T-helper 2 cell treated with Interferon-gamma antibody and Interleukin-4, amounts not matched to agents 5 μg/mL and 100 μg/mL, for 36 hours (primary cell): ENCODE measurements at regions not wholly inside any gene's neighbourhood (a gene's known extent, or its start where the extent isn't known, plus 50 kb on each side); places are given as distances from the start of the nearest gene placed in this dataset.

Experiments
- DNase-seq: peaks from one replicate; pipeline ENCODE4 v3.0.0; 2021; ENCODE audit warnings: low spot score
- H3K27ac Mint-ChIP-seq: one replicate; pipeline ENCODE4 v1.8.0; 2021; ENCODE audit warnings: mild to moderate bottlenecking, mixed read lengths
- H3K27me3 Mint-ChIP-seq: one replicate; pipeline ENCODE4 v1.8.0; 2021; ENCODE audit warnings: low read depth, mixed read lengths
- H3K36me3 Mint-ChIP-seq: one replicate; pipeline ENCODE4 v1.8.0; 2021; ENCODE audit warnings: low read depth, mixed read lengths
- H3K4me1 Mint-ChIP-seq: one replicate; pipeline ENCODE4 v1.8.0; 2021; ENCODE audit warnings: low read depth, mixed read lengths
- H3K4me3 Mint-ChIP-seq: one replicate; pipeline ENCODE4 v1.8.0; 2022; ENCODE audit warnings: mild to moderate bottlenecking, moderate library complexity, mixed read lengths
- H3K9me3 Mint-ChIP-seq: one replicate; pipeline ENCODE4 v1.8.0; 2021; ENCODE audit warnings: mixed read lengths

DNA sequence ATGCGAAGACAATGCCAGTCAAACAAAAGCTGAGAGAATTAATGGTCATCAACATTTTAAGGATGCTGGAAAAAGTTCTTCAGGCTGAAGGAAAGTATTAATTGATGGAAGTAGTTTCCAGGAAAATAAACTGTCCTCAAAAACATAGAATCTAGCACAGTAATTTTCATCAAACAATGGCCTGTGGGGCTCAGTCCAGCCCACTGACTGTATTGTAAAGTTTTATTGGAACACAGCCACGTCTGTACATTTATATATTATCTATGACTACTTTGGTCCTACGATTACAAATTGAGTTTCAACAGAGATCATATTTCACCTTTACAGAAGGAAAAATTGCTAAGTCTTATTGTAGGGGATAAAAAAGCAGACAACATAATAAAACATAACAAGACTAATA is 484.5 kb downstream of the KCNJ2 start:
- Mint-ChIP-seq H3K36me3 (no peaks in the 10 kb centered on the region), H3K4me1 (no peaks in the 10 kb centered on the region), H3K27ac (no peak overlapping the region), H3K27me3 (no peaks in the 10 kb centered on the region), H3K4me3 (no peak overlapping the region), H3K9me3 (no peaks in the 10 kb centered on the region)
- no peak for DNase-seq

DNA sequence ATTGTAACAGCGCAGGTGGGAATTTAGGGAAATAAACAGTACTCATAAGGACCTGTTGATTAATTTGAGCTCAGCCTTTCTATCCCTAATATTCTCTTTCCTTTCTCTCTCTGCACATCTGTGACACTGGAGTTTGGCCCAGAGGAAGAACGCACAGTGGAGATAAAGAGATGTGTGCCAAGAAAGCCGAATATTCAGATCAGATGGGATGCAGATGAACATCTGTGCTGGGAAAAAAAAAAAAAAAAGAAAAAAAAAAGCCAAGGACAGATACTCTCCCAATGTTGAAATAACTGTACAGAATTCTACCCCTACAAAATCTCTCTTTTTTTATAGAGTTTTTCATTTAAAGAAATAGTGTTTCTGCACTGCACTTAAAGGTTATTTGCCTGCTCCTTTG is 485.4 kb downstream of the KCNJ2 start:
- Mint-ChIP-seq H3K4me1 (no peaks in the 10 kb centered on the region), H3K27ac (no peak overlapping the region), H3K9me3 (no peaks in the 10 kb centered on the region), H3K27me3 (no peaks in the 10 kb centered on the region), H3K36me3 (no peaks in the 10 kb centered on the region), H3K4me3 (no peak overlapping the region)
- no peak for DNase-seq

DNA sequence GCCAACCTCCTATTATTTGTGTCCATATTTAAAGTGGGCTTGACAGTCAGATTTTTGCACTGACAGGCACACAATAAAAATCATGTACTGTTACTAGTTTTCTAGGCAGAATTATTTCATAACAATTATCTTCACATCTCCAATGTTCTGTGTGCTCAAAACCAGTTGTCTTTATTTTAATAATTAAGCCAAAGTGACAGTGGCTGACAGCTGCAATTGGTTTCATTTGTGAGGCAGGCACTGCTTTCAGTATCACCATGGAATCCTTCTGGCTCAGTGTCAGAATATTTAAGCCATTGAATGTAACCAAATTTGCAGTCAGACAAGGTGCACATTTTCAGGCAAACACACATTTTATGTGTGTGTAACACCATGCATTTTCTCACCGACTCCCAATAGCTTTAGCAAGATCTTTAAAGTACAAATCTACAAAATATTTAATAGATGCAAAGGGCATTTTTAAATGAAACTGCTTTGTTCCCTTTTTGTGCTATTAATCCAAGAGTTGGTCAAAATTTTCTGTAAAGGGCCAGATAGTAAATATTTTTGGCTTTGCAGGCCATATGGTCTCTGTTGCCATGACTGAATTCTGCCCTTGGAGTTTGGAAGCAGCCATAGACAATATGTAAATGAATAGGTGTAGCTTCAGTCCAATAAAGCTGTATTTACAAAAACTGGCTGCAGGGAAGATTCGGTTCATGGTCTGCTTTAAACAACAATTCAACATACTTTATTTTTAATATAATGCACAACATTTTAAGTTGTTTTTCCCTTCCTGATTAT is 486.0 kb downstream of the KCNJ2 start:
- no peaks in the 10 kb centered on the region for H3K9me3 Mint-ChIP-seq
- H3K27me3 Mint-ChIP-seq = no peaks in the 10 kb centered on the region
- H3K4me1 Mint-ChIP-seq = no peaks in the 10 kb centered on the region
- H3K36me3 Mint-ChIP-seq = no peaks in the 10 kb centered on the region
- no peak for DNase-seq
- no peak overlapping the region for H3K4me3 Mint-ChIP-seq
- no peak overlapping the region for H3K27ac Mint-ChIP-seq

DNA sequence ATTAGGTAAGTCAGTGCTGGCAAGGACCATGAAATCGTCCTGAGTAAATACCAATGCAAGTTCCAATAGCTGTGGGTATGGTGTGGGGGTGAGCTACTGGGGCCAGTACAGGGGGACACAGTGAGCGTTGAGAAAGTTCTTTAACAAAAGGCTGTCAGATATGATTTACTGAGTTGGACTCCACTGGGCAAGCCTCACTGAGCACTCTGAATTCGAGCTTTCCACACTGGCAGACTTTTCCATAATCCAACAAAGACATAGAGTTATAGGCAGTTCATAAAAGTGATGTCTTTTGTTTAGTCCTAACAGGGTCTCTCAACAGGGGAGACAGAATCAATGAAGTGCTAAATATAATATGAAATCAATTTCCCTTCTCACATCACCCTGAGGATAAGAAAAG is 489.0 kb downstream of the KCNJ2 start:
- DNase-seq = no peak
- Mint-ChIP-seq H3K4me1 (no peaks in the 10 kb centered on the region), H3K36me3 (no peaks in the 10 kb centered on the region), H3K27me3 (no peaks in the 10 kb centered on the region), H3K4me3 (no peak overlapping the region), H3K27ac (no peak overlapping the region), H3K9me3 (no peaks in the 10 kb centered on the region)

DNA sequence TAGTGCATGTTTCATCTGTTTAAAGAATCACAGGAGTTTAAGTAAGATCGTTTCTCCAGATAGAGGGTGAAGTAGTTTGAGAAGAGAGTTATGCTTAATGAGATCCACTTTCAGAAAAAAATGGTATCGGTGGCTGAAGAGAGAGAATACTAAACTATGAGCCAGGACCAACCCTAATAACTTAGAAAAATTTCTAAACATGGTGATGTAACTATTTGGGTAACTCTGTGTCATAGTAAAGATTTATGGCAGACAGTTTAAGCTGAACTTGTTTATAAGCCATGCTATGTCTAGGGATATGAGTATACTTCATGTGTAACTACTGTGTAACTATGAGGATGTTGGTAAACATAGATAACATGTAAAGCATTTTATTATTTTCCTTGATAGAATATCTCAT is 489.5 kb downstream of the KCNJ2 start:
- H3K4me3 Mint-ChIP-seq = no peak overlapping the region
- no peak for DNase-seq
- H3K36me3 Mint-ChIP-seq = no peaks in the 10 kb centered on the region
- no peak overlapping the region for H3K27ac Mint-ChIP-seq
- H3K9me3 Mint-ChIP-seq = no peaks in the 10 kb centered on the region
- no peaks in the 10 kb centered on the region for H3K27me3 Mint-ChIP-seq
- no peaks in the 10 kb centered on the region for H3K4me1 Mint-ChIP-seq

DNA sequence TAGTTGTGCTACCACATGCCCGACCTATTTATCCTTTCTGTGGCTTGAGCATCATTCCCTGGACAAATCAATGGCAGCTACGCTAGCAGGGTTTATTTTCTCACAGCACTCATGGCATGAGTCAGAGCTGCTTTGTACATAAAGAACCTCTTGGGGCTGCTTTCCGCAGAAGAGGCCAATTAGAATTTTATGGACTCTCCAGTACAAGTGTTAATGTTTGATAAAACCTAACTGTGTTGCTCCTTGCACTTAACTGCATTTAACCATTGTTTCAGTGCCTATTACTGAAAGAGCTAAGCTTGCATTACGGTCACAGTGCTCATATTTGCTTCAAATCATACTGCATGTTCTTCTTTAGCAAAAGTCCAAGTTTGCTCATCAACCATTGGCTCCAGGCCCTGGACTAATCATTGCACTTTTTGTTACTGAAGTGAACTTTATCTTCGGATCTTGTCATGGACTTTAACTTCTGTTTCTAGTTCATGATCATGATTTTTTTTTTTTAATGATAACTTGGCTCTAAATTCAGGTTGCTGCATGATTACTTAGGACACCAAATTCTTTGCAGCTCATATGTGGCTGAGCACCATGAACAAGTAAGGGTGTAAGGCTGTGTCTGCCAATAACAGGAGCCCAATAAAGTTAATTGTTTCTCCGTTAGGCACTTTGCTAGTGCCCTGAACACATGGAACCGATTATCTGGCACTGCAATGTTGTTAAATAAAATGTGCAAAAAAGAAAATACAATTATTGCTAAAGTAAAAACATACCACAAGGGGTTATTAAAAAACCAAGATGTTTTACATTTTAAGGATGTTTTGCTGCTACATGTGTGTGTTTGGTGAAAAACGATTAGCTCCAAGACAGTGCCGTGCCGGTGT is 492.2 kb downstream of the KCNJ2 start:
- H3K27me3 Mint-ChIP-seq = no peaks in the 10 kb centered on the region
- no peak overlapping the region for H3K27ac Mint-ChIP-seq
- H3K36me3 Mint-ChIP-seq = no peaks in the 10 kb centered on the region
- H3K4me1 Mint-ChIP-seq = no peaks in the 10 kb centered on the region
- no peaks in the 10 kb centered on the region for H3K9me3 Mint-ChIP-seq
- H3K4me3 Mint-ChIP-seq = no peak overlapping the region
- DNase-seq = no peak

DNA sequence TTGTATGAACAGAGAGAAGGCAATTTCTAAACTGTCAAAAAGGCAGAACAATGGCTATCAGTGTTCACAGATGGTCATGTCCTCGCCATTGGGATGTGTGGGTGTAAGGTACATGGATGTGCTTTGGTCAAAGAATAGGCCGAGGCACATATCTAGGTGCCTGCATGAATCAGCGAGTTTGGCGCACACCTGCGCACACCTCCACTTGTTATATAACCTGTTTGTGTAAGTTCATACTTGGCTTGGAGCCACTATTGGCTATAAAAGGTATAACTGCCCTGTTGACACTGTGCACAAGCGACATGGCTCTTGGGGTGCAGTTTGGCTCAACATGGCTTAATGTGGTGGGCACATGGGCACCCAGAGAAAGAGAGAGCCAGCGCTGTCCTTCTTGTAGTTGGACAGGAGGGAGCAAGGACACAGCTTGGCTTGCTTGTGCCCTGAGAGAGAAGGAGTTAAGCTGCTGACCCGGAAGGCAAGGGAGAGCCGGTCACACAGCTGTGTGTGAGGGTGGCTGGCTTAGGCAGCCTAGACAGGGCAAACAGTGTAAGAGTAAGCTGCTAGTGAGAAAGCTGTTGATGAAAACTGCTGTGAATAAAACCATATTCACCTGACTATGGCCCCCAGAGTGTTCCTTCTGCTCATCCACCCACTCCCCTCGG is 499.1 kb downstream of the KCNJ2 start:
- Mint-ChIP-seq H3K4me3 (no peak overlapping the region), H3K9me3 (no peaks in the 10 kb centered on the region), H3K27ac (no peak overlapping the region), H3K36me3 (no peaks in the 10 kb centered on the region), H3K27me3 (no peaks in the 10 kb centered on the region), H3K4me1 (no peaks in the 10 kb centered on the region)
- DNase-seq = no peak

DNA sequence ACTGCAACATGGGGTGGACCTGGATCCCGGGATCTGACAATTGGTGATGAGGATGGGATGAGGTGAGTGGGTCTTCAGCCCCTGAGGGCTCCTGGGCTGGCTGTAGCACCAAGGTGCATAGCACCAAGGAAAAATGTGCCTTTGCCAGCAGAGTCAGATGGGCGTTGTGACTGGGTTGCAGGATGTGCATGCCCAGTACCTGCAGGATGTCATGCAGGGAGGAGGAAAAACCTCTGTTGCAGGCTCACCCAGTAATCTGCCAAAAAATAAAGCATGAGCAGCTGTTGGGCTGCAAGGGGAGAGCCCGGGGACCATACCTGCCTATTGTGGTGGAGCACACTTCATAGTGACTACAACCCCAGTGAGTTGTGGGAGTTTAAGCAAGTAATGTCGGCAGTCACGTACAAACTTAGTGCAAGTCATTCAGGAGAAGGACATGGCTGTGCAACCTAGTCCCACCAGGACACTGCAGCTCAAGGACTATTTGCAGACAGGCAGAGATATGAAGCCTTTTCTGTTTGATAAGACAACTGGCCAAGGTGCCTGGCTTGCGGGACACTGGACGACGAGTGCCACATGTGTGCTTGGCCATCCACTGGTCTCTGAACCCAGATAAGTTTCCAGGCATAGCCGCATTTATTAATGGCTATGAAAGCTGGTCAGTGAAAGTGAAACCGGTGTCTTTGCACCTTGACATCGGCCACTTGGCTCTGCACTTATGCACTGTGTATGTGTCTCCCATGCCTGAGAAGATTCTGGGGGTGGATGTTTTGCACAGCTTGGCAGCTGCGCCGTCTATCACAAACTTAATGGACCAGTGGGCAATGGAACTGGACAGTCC is 499.8 kb downstream of the KCNJ2 start:
- no peaks in the 10 kb centered on the region for H3K4me1 Mint-ChIP-seq

DNA sequence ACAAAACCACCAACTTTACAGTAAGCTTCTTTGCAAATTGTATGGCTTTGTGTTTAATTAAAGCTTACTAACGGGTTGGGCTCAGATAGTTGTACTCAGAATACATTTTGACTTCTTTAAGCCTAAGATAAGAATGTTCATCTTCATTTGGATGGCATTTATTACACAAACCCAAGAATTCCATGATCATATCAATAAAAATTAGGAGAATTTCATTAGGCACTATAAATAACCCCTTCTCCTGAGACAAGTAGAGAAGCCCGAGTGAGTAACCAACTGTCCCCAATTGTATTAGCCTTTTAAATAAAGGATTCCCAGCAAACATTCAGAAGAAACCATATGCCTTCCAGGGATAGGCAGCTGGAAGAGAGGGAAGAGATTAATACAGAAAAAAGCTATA is 504.7 kb downstream of the KCNJ2 start:
- Mint-ChIP-seq H3K36me3 (no peaks in the 10 kb centered on the region), H3K4me3 (no peak overlapping the region), H3K4me1 (no peaks in the 10 kb centered on the region), H3K27ac (no peak overlapping the region), H3K27me3 (no peaks in the 10 kb centered on the region), H3K9me3 (no peaks in the 10 kb centered on the region)
- DNase-seq = no peak

More for the DNA sequence above, 499.8 kb downstream of the KCNJ2 start:
- no peak overlapping the region for H3K4me3 Mint-ChIP-seq
- DNase-seq = no peak
- H3K9me3 Mint-ChIP-seq = no peaks in the 10 kb centered on the region
- H3K36me3 Mint-ChIP-seq = no peaks in the 10 kb centered on the region
- H3K27me3 Mint-ChIP-seq = no peaks in the 10 kb centered on the region
- no peak overlapping the region for H3K27ac Mint-ChIP-seq

DNA sequence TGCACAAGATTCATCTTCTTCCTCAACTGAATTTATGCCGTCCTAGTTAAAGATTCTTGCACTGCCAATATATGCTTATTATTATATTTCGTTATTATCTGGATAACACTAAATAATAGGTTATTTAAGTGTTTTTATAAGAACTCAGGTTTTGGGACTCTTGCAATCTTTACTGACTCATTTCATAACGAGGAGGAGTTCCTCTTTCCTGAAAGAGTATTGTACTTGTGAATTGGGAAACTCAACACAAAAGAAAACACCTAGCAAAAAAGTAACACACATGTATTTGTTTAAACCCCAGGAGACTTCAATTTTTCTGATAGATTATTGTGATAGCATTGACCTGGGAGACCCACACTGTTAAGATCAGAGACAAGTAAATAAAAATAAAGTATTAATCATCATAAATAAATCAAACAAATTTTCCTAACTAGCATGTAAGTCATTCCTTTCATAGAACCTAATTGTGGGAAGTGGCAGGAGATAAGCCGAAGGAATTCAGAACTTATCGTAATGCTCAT is 505.8 kb downstream of the KCNJ2 start:
- DNase-seq = no peak
- H3K36me3 Mint-ChIP-seq = no peaks in the 10 kb centered on the region
- H3K27ac Mint-ChIP-seq = no peak overlapping the region
- H3K4me3 Mint-ChIP-seq = no peak overlapping the region
- no peaks in the 10 kb centered on the region for H3K9me3 Mint-ChIP-seq
- H3K27me3 Mint-ChIP-seq = no peaks in the 10 kb centered on the region
- H3K4me1 Mint-ChIP-seq = no peaks in the 10 kb centered on the region

DNA sequence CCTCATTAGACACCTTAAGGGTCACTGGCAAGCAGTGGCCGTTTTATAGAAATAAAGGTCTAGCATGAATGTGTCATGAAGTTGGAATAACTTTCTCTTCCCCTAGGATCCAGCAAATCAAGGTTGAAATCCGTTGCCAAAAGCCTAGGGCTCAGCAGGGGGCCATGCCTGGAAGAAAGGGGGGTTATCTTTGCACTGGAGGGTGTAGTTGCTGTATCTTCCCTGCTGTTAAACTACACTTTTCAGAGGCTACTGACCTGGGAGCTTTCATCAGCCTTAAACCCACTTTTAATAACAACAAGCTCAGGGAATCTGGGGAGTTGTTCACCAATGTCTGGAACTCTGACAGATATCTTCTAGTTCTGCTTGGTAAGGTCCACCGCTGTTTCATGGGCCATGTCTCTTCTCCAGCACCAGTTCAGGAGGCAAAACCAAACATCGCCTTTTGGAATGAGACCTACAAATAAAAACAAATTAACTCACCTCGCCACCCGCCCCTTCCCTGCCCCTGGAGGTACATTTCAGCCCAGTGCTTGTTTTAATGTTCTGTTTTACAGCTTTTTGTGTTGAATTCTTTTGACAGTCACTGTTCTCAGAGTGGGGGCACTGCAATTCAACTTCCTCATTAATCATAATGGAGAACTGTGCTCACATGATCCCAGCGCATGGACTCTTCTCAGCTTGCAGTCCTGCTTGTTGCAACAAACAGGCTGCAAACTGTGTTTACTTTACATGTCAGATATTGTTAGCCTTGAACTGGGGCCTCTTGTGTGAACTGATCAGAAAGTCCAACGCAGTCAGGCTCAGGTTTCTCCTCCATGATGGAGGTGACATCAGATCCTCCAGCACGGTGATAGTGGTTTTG is 508.7 kb downstream of the KCNJ2 start:
- no peak overlapping the region for H3K4me3 Mint-ChIP-seq
- no peaks in the 10 kb centered on the region for H3K27me3 Mint-ChIP-seq

DNA sequence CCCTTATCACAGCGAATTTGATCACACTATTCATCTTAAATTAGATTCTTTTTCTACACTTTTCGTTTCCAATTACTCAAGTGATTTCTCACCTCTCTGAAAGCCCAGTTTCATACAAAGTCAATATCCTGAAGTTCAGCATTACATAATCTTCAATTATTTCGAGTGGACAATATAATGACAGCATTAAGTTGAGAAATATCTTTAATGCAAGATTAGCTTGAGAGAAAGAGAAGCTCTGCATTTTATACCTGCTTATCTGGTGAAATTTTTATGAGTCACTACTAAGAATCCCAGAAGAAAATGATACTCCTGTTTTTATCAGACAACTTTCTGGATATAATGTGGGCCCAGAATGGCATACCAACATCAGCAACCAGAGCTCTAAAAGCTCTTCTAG is 509.6 kb downstream of the KCNJ2 start:
- no peaks in the 10 kb centered on the region for H3K27me3 Mint-ChIP-seq
- DNase-seq = no peak
- H3K9me3 Mint-ChIP-seq = no peaks in the 10 kb centered on the region
- no peak overlapping the region for H3K4me3 Mint-ChIP-seq
- no peaks in the 10 kb centered on the region for H3K36me3 Mint-ChIP-seq
- H3K27ac Mint-ChIP-seq = no peak overlapping the region
- H3K4me1 Mint-ChIP-seq = no peaks in the 10 kb centered on the region

More for the DNA sequence above, 508.7 kb downstream of the KCNJ2 start:
- Mint-ChIP-seq H3K36me3 (no peaks in the 10 kb centered on the region), H3K27ac (no peak overlapping the region), H3K9me3 (no peaks in the 10 kb centered on the region), H3K4me1 (no peaks in the 10 kb centered on the region)
- DNase-seq = no peak

DNA sequence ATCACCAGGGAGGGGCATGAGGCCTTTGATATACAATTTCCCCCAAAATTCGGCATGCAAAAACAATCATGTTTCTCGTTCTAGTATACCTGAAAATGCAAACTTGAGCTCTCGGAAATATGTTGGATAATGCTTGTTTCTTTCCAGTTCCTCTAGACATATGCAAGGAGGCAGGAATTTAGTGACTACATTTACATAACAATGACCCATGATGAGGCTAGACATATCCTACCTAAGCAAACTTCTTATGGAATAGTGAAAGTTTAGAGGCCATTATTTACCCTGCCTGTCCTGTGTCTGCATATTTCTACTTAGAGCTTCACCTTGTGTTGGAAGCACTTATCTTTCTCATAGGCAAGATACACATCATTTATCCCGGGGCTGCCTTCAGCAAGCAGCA is 514.6 kb downstream of the KCNJ2 start:
- no peaks in the 10 kb centered on the region for H3K36me3 Mint-ChIP-seq
- H3K9me3 Mint-ChIP-seq = no peaks in the 10 kb centered on the region
- no peak overlapping the region for H3K27ac Mint-ChIP-seq
- no peak for DNase-seq
- no peaks in the 10 kb centered on the region for H3K27me3 Mint-ChIP-seq
- H3K4me1 Mint-ChIP-seq = no peaks in the 10 kb centered on the region
- H3K4me3 Mint-ChIP-seq = no peak overlapping the region
